H9 (cell line): ENCODE measurements at regions not wholly inside any gene's neighbourhood (a gene's known extent, or its start where the extent isn't known, plus 50 kb on each side); places are given as distances from the start of the nearest gene placed in this dataset.

Experiments
- DNase-seq: peaks from one replicate; pipeline ENCODE4 v3.0.0-alpha.2; 2017
- H2AFZ ChIP-seq: one replicate; pipeline ENCODE4 v1.6.1; 2013; ENCODE audit warnings: mild to moderate bottlenecking, low read length, control low read depth, moderate library complexity
- H2AK5ac ChIP-seq: 2 replicates; pipeline ENCODE4 v1.6.1; 2013; ENCODE audit warnings: low read length, control low read depth, mixed read lengths; ENCODE audit not compliant: insufficient read length
- H2BK120ac ChIP-seq: one replicate; pipeline ENCODE4 v1.6.1; 2013; ENCODE audit warnings: low read depth, mild to moderate bottlenecking, low read length, control low read depth, inconsistent platforms; ENCODE audit not compliant: poor library complexity, severe bottlenecking
- H2BK12ac ChIP-seq: 2 replicates; pipeline ENCODE4 v1.6.1; 2013; ENCODE audit warnings: low read length, control low read depth, mixed read lengths, low read depth; ENCODE audit not compliant: insufficient read length
- H2BK15ac ChIP-seq: 2 replicates; pipeline ENCODE4 v1.6.1; 2013; ENCODE audit warnings: low read depth, low read length, control low read depth
- H2BK20ac ChIP-seq: one replicate; pipeline ENCODE4 v1.6.1; 2013; ENCODE audit warnings: low read depth, mild to moderate bottlenecking, low read length, control low read depth, inconsistent platforms; ENCODE audit not compliant: poor library complexity, severe bottlenecking
- H2BK5ac ChIP-seq: 2 replicates; pipeline ENCODE4 v1.6.1; 2013; ENCODE audit warnings: low read length, control low read depth, mixed read lengths; ENCODE audit not compliant: insufficient read length
- H3K14ac ChIP-seq: 2 replicates; pipeline ENCODE4 v1.6.1; 2013; ENCODE audit warnings: low read length, control low read depth; ENCODE audit not compliant: insufficient read depth
- H3K18ac ChIP-seq: 2 replicates; pipeline ENCODE4 v1.6.1; 2013; ENCODE audit warnings: low read depth, mild to moderate bottlenecking, mixed read lengths, low read length, control low read depth; ENCODE audit not compliant: insufficient read length
- H3K23ac ChIP-seq: 2 replicates; pipeline ENCODE4 v1.6.1; 2013; ENCODE audit warnings: low read length, control low read depth, mixed read lengths, low read depth; ENCODE audit not compliant: insufficient read length
- H3K23me2 ChIP-seq: 2 replicates; pipeline ENCODE4 v1.6.1; 2013; ENCODE audit warnings: low read depth, mild to moderate bottlenecking, mixed read lengths, low read length, control low read depth; ENCODE audit not compliant: insufficient read length, poor library complexity, severe bottlenecking
- H3K27ac ChIP-seq: 2 replicates; pipeline ENCODE4 v1.5.1; 2013; ENCODE audit warnings: low read length, control low read depth, mixed read lengths, low read depth; ENCODE audit not compliant: insufficient read length
- H3K27me3 ChIP-seq: 2 replicates; pipeline ENCODE4 v1.6.1; 2013; ENCODE audit warnings: low read length, control low read depth, inconsistent platforms; ENCODE audit not compliant: insufficient read depth
- H3K4ac ChIP-seq: 2 replicates; pipeline ENCODE4 v1.6.1; 2013; ENCODE audit warnings: low read depth, mild to moderate bottlenecking, control low read depth, inconsistent platforms, low read length, moderate library complexity
- H3K4me1 ChIP-seq: 2 replicates; pipeline ENCODE4 v1.6.1; 2013; ENCODE audit warnings: low read length, control low read depth, inconsistent platforms; ENCODE audit not compliant: insufficient read depth
- H3K4me2 ChIP-seq: 2 replicates; pipeline ENCODE4 v1.6.1; 2013; ENCODE audit warnings: low read length, control low read depth, mixed read lengths; ENCODE audit not compliant: insufficient read length, insufficient read depth
- H3K56ac ChIP-seq: 2 replicates; pipeline ENCODE4 v1.6.1; 2013; ENCODE audit warnings: low read depth, mild to moderate bottlenecking, mixed read lengths, low read length, control low read depth; ENCODE audit not compliant: insufficient read length
- H3K79me1 ChIP-seq: 2 replicates; pipeline ENCODE4 v1.6.1; 2013; ENCODE audit warnings: low read depth, mild to moderate bottlenecking, moderate library complexity, low read length, control low read depth, inconsistent platforms; ENCODE audit not compliant: insufficient read depth, poor library complexity, severe bottlenecking
- H3K79me2 ChIP-seq: 2 replicates; pipeline ENCODE4 v1.6.1; 2013; ENCODE audit warnings: low read length, control low read depth, inconsistent platforms; ENCODE audit not compliant: insufficient read depth
- H3K9ac ChIP-seq: 2 replicates; pipeline ENCODE4 v1.6.1; 2013; ENCODE audit warnings: low read length, control low read depth, mixed read lengths; ENCODE audit not compliant: insufficient read length; ENCODE audit errors: extremely low read depth
- H3K9me3 ChIP-seq: one replicate; pipeline ENCODE4 v1.6.1; 2013; ENCODE audit warnings: low read depth, low read length, inconsistent platforms; ENCODE audit not compliant: control insufficient read depth
- H3T11ph ChIP-seq: one replicate; pipeline ENCODE4 v1.6.1; 2013; ENCODE audit warnings: mild to moderate bottlenecking, low read length, control low read depth, inconsistent platforms
- H4K20me1 ChIP-seq: one replicate; pipeline ENCODE4 v1.6.1; 2013; ENCODE audit not compliant: control insufficient read depth, insufficient read length, insufficient read depth
- H4K5ac ChIP-seq: 2 replicates; pipeline ENCODE4 v1.6.1; 2013; ENCODE audit warnings: low read depth, mild to moderate bottlenecking, mixed read lengths, low read length, control low read depth; ENCODE audit not compliant: insufficient read length
- H4K8ac ChIP-seq: replicated peaks from 2 replicates; pipeline ENCODE4 v1.6.1; 2013; ENCODE audit warnings: low read length, control low read depth, mixed read lengths, low read depth; ENCODE audit not compliant: insufficient read length
- H4K91ac ChIP-seq: 2 replicates; pipeline ENCODE4 v1.6.1; 2013; ENCODE audit warnings: low read depth, mild to moderate bottlenecking, moderate library complexity, mixed read lengths, low read length, control low read depth; ENCODE audit not compliant: insufficient read length
- H3K27ac Mint-ChIP-seq, 3 experiments: 2 replicates in 2 of 3; 3 replicates in 1 of 3; pipeline ENCODE4 v1.8.0; 2020 to 2021; ENCODE audit warnings: mixed read lengths in 3 of 3, mild to moderate bottlenecking in 1 of 3, moderate library complexity in 1 of 3
- H3K27me3 Mint-ChIP-seq: 2 replicates; pipeline ENCODE4 v1.8.0; 2021; ENCODE audit warnings: low read depth, mild to moderate bottlenecking, moderate library complexity, mixed read lengths
- H3K36me3 Mint-ChIP-seq, 3 experiments: 2 replicates in 2 of 3; 3 replicates in 1 of 3; pipeline ENCODE4 v1.8.0; 2020 to 2021; ENCODE audit warnings: low read depth in 3 of 3, mixed read lengths in 3 of 3; ENCODE audit not compliant: insufficient read depth in 1 of 3
- H3K4me1 Mint-ChIP-seq, 2 experiments: 2 replicates each; pipeline ENCODE4 v1.8.0; 2020; ENCODE audit warnings: mixed read lengths in 2 of 2
- H3K4me3 Mint-ChIP-seq, 2 experiments: 2 replicates in 1 of 2; 3 replicates in 1 of 2; pipeline ENCODE4 v1.8.0; 2020 to 2021; ENCODE audit warnings: mild to moderate bottlenecking in 2 of 2, mixed read lengths in 2 of 2, moderate library complexity in 1 of 2
- H3K9me3 Mint-ChIP-seq, 2 experiments: 2 replicates in 1 of 2; 3 replicates in 1 of 2; pipeline ENCODE4 v1.8.0; 2020; ENCODE audit warnings: mild to moderate bottlenecking in 2 of 2, mixed read lengths in 2 of 2, moderate library complexity in 1 of 2
- WGBS: extraction: QIAGEN DNeasy Blood & Tissue Kit; methylation state at CpG from one replicate; pipeline ENCODE4 v1.1.7; 2013; ENCODE audit warnings: missing lambda C conversion rate, low lambda C conversion rate, mixed read lengths; ENCODE audit not compliant: insufficient read length; ENCODE audit errors: extremely low coverage; 5-methylcytosine and 5-hydroxymethylcytosine counted together
- TF ChIP-seq, protein P1 (sequence below): fragments of 200-600 bp; sonication (generic); conservative IDR thresholded peaks from 3 replicates; pipeline ENCODE4 v1.8.0; 2021; ENCODE audit warnings: antibody characterized with exemption, mild to moderate bottlenecking

DNA sequence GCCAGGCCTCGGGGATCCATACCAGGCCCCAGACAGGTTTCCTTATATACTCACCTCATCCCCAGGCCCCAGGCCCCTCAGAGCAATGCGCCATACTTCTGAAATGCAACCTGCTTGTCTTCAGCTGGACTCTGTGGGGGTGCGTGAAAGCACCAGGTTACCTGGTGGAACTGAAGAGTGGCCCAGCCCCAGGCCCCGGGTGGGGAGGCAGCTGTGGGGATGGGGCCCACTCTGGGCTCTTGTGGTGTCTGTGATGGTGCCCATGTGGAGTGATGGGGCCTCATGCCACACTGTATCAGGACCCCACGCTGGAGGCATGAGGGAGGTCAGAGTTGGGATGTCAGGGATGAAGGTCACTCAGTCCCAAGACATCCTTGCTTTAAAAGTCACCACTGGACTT is 999.0 kb downstream of the BRD1 start:
- no peak overlapping the region for H3K4ac ChIP-seq
- peaks cover 6 to 14% (median 11%) of the 10 kb centered on the region in 3 experiments for H3K36me3 Mint-ChIP-seq
- H3K27ac Mint-ChIP-seq: no peak overlapping the region
- H3K14ac ChIP-seq: no peak overlapping the region
- peaks cover 28 to 32% of the 10 kb centered on the region in 2 experiments for H3K9me3 Mint-ChIP-seq
- H4K20me1 ChIP-seq: no peaks in the 10 kb centered on the region
- H3K27me3 Mint-ChIP-seq: peaks cover 15% of the 10 kb centered on the region
- H3K23me2 ChIP-seq: no peaks in the 10 kb centered on the region
- H2BK5ac ChIP-seq: no peak overlapping the region
- no peaks in the 10 kb centered on the region for H3K4me1 ChIP-seq
- no peak overlapping the region for H2BK15ac ChIP-seq
- no peak overlapping the region for H3K27ac ChIP-seq
- H4K91ac ChIP-seq: no peak overlapping the region
- H3K56ac ChIP-seq: no peak overlapping the region
- no peaks in the 10 kb centered on the region for H3K79me1 ChIP-seq
- H3K23ac ChIP-seq: no peak overlapping the region
- no peak overlapping the region for H2BK120ac ChIP-seq
- TF ChIP-seq, protein P1, sequence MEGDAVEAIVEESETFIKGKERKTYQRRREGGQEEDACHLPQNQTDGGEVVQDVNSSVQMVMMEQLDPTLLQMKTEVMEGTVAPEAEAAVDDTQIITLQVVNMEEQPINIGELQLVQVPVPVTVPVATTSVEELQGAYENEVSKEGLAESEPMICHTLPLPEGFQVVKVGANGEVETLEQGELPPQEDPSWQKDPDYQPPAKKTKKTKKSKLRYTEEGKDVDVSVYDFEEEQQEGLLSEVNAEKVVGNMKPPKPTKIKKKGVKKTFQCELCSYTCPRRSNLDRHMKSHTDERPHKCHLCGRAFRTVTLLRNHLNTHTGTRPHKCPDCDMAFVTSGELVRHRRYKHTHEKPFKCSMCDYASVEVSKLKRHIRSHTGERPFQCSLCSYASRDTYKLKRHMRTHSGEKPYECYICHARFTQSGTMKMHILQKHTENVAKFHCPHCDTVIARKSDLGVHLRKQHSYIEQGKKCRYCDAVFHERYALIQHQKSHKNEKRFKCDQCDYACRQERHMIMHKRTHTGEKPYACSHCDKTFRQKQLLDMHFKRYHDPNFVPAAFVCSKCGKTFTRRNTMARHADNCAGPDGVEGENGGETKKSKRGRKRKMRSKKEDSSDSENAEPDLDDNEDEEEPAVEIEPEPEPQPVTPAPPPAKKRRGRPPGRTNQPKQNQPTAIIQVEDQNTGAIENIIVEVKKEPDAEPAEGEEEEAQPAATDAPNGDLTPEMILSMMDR: no peak
- DNase-seq: no peak
- no peak overlapping the region for H3K4me2 ChIP-seq
- H4K5ac ChIP-seq: no peak overlapping the region
- H3K9me3 ChIP-seq: no peaks in the 10 kb centered on the region
- H3K4me1 Mint-ChIP-seq: peaks cover 8 to 13% of the 10 kb centered on the region in 2 experiments
- H3K27me3 ChIP-seq: no peaks in the 10 kb centered on the region
- H2AK5ac ChIP-seq: no peak overlapping the region
- no peak overlapping the region for H4K8ac ChIP-seq
- no peak overlapping the region for H3K9ac ChIP-seq
- H3K4me3 Mint-ChIP-seq: no peak overlapping the region
- WGBS: no CpG with 5 or more reads among the region's 5 CpGs
- no peak overlapping the region for H3K18ac ChIP-seq
- H3K79me2 ChIP-seq: no peaks in the 10 kb centered on the region
- no peak overlapping the region for H3T11ph ChIP-seq
- H2BK12ac ChIP-seq: no peak overlapping the region
- H2BK20ac ChIP-seq: no peak overlapping the region
- H2AFZ ChIP-seq: no peak overlapping the region
